T-cell (primary cell): ENCODE measurements at regions not wholly inside any gene's neighbourhood (a gene's known extent, or its start where the extent isn't known, plus 50 kb on each side); places are given as distances from the start of the nearest gene placed in this dataset.
"Not testable (repeated sequence)": the region's sequence is repeated elsewhere in the genome, so short reads cannot be mapped to it uniquely, and the experiment has no call there.

Source experiments
- ATAC-seq, 4 experiments: fragments of 200-7000 bp in 3 of 4; fragments of 150-1000 bp in 1 of 4; cut with Tn5 transposase; replicated peaks in 1 of 4; 1 replicate in 3 of 4; 2 replicates in 1 of 4; pipeline ENCODE4 v1.10.0; 2021; ENCODE audit warnings: moderate library complexity in 3 of 4, mild to moderate bottlenecking in 2 of 4, moderate number of reproducible peaks in 1 of 4
- CTCF ChIA-PET, 2 donors: fragments of 300-600 bp; sonication (Branson Sonifier 250); formaldehyde crosslinking; loops; one replicate each; lab custom pipeline; 2022; ENCODE audit warnings: antibody characterized with exemption in 2 of 2; lab: Charles Lee
- POLR2A ChIA-PET, 2 donors: fragments of 300-600 bp; sonication (Branson Sonifier 250); formaldehyde crosslinking; loops; one replicate each; lab custom pipeline; 2022; ENCODE audit warnings: antibody characterized with exemption in 2 of 2; lab: Charles Lee
- DNase-seq, 35 experiments: peaks; one replicate each; pipeline versions ENCODE4 v3.0.0 to v3.0.0-alpha.2; 2013 to 2023
- H3K27ac ChIP-seq: one replicate; pipeline ENCODE4 v1.5.1; 2013; ENCODE audit warnings: low read length
- H3K27me3 ChIP-seq, 2 experiments: replicated peaks in 1 of 2; 1 replicate in 1 of 2; 2 replicates in 1 of 2; pipeline versions ENCODE4 v1.6.1 to v1.7.0; 2013; ENCODE audit warnings: low read length in 1 of 2, mixed read lengths in 1 of 2; ENCODE audit not compliant: control insufficient read depth in 2 of 2, insufficient read depth in 2 of 2; ENCODE audit errors: extremely low read depth in 1 of 2
- H3K36me3 ChIP-seq, 2 donors: 1 replicate in 1 of 2; 2 replicates in 1 of 2; pipeline versions ENCODE4 v1.6.1 to v1.7.0; 2013; ENCODE audit warnings: low read length in 1 of 2; ENCODE audit not compliant: control insufficient read depth in 2 of 2, insufficient read depth in 1 of 2; ENCODE audit errors: extremely low read depth in 1 of 2
- H3K4me1 ChIP-seq, 2 experiments: 1 replicate in 1 of 2; 2 replicates in 1 of 2; pipeline versions ENCODE4 v1.6.1 to v1.7.0; 2013; ENCODE audit warnings: low read length in 2 of 2, mixed read lengths in 1 of 2; ENCODE audit not compliant: insufficient read depth in 2 of 2, control insufficient read depth in 1 of 2; ENCODE audit errors: extremely low read depth in 1 of 2
- H3K4me3 ChIP-seq, 2 donors: 1 replicate in 1 of 2; 2 replicates in 1 of 2; pipeline versions ENCODE4 v1.5.1 to v1.7.0; 2013; ENCODE audit warnings: mild to moderate bottlenecking in 2 of 2, low read length in 1 of 2, moderate library complexity in 1 of 2; ENCODE audit not compliant: control insufficient read depth in 1 of 2; ENCODE audit errors: extremely low read depth in 1 of 2
- H3K9me3 ChIP-seq: 2 replicates; pipeline ENCODE4 v1.7.0; 2013
- H3K27ac Mint-ChIP-seq, 2 donors: one replicate each; pipeline ENCODE4 v1.8.0; 2020 to 2021; ENCODE audit warnings: mild to moderate bottlenecking in 2 of 2, mixed read lengths in 2 of 2
- H3K27me3 Mint-ChIP-seq, 2 donors: one replicate each; pipeline ENCODE4 v1.8.0; 2021 to 2022; ENCODE audit warnings: mixed read lengths in 2 of 2
- H3K36me3 Mint-ChIP-seq: one replicate; pipeline ENCODE4 v1.8.0; 2021; ENCODE audit warnings: mixed read lengths
- H3K4me1 Mint-ChIP-seq, 3 donors: one replicate each; pipeline ENCODE4 v1.8.0; 2020 to 2022; ENCODE audit warnings: mixed read lengths in 3 of 3, mild to moderate bottlenecking in 1 of 3
- H3K4me3 Mint-ChIP-seq, 3 donors: one replicate each; pipeline ENCODE4 v1.8.0; 2020 to 2022; ENCODE audit warnings: mild to moderate bottlenecking in 3 of 3, mixed read lengths in 3 of 3, moderate library complexity in 3 of 3
- H3K9me3 Mint-ChIP-seq, 3 donors: one replicate each; pipeline ENCODE4 v1.8.0; 2020 to 2022; ENCODE audit warnings: mixed read lengths in 3 of 3
- WGBS: methylation state at CpG from one replicate; pipeline ENCODE4 v1.1.5; 2013; ENCODE audit warnings: missing lambda C conversion rate; ENCODE audit not compliant: insufficient coverage; 5-methylcytosine and 5-hydroxymethylcytosine counted together

GRCh38 chr18:29855637-29856036, 1186.9 kb downstream of the DSC3 start:
- Mint-ChIP-seq H3K27me3 (no peaks in the 10 kb centered on the region), H3K27ac (no peak overlapping the region), H3K36me3 (no peaks in the 10 kb centered on the region), H3K9me3 (peaks cover 4 to 25% (median 21%) of the 10 kb centered on the region in 3 donors), H3K4me1 (no peaks in the 10 kb centered on the region), H3K4me3 (no peak overlapping the region)
- H3K27me3 ChIP-seq = no peaks in the 10 kb centered on the region
- no peaks in the 10 kb centered on the region for H3K4me1 ChIP-seq
- H3K27ac ChIP-seq = no peak overlapping the region
- DNase-seq = no peak
- H3K4me3 ChIP-seq = no peak overlapping the region
- H3K9me3 ChIP-seq = no peaks in the 10 kb centered on the region
- ChIA-PET CTCF (no interaction called here), POLR2A (no interaction called here)
- no CpG with 5 or more reads among the region's 1 CpG for WGBS
- H3K36me3 ChIP-seq = no peaks in the 10 kb centered on the region
- no peak for ATAC-seq

- CTCF ChIA-PET = no interaction called here
- POLR2A ChIA-PET = no interaction called here
- Mint-ChIP-seq H3K9me3 (peaks cover 0 to 18% (median 11%) of the 10 kb centered on the region in 3 donors), H3K4me3 (no peak overlapping the region), H3K27me3 (no peaks in the 10 kb centered on the region), H3K27ac (no peak overlapping the region), H3K4me1 (no peaks in the 10 kb centered on the region), H3K36me3 (no peaks in the 10 kb centered on the region)
- DNase-seq (no peak), ATAC-seq (no peak)
- H3K4me3 ChIP-seq = no peak overlapping the region
- H3K4me1 ChIP-seq = no peaks in the 10 kb centered on the region
- H3K9me3 ChIP-seq = no peaks in the 10 kb centered on the region
- H3K27ac ChIP-seq = no peak overlapping the region
- H3K36me3 ChIP-seq = no peaks in the 10 kb centered on the region
- H3K27me3 ChIP-seq = no peaks in the 10 kb centered on the region
Measured at GRCh38 chr18:29853126-29853525, 1189.4 kb downstream of the DSC3 start.

DNA sequence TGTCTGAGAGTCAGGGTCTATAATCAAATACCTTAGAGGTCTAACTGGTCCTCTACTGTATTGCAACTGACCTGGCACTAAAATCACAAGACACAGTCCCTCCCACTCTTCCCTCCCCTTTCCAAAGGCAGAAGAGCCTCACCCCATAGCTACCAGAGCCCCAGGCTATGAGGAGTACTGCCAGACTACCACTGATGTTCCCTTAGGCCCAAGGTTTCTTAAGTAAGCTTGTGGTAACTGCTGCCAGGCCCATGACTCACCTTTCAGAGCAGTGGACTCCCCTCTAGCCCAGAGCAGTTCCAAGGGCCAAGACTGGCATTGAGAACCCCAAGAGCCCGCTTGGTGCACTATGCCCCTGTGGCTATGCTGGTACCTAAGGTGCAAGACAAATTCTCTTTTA, 1193.4 kb downstream of the DSC3 start:
- H3K4me3 Mint-ChIP-seq = no peak overlapping the region
- DNase-seq (no peak), ATAC-seq (no peak)
- CTCF ChIA-PET = no interaction called here
- H3K4me1 Mint-ChIP-seq = no peaks in the 10 kb centered on the region
- no peak overlapping the region for H3K27ac Mint-ChIP-seq
- no peaks in the 10 kb centered on the region for H3K36me3 Mint-ChIP-seq
- Histone ChIP-seq H3K9me3 (no peaks in the 10 kb centered on the region), H3K27ac (no peak overlapping the region), H3K36me3 (no peaks in the 10 kb centered on the region), H3K4me1 (no peaks in the 10 kb centered on the region), H3K4me3 (no peak overlapping the region), H3K27me3 (no peaks in the 10 kb centered on the region)
- POLR2A ChIA-PET = no interaction called here
- WGBS = no CpG with 5 or more reads among the region's 1 CpG
- H3K27me3 Mint-ChIP-seq = no peaks in the 10 kb centered on the region
- H3K9me3 Mint-ChIP-seq = peaks cover 7 to 26% (median 16%) of the 10 kb centered on the region in 3 donors

DNA sequence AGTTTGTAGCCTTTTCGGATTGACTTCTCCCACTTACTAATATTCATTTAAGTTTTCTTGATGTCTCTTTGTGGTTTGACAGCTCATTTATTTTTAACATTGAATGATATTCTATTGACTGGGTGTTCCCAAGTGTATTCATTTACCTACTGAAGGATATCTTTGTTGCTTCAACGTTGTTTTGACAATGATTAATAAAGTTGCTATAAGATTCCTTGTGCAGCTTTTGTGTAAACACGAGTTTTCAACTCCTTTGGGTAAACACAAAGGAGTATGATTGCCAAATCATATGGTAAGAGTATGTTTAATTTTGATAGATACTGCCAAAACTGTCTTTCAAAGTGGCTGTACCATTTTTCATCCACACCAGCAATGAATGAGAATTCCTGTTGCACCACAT, 1200.9 kb downstream of the DSC3 start:
- no peaks in the 10 kb centered on the region for H3K36me3 Mint-ChIP-seq
- ChIA-PET POLR2A (no interaction called here), CTCF (no interaction called here)
- no peak overlapping the region for H3K27ac Mint-ChIP-seq
- Histone ChIP-seq H3K27me3 (no peaks in the 10 kb centered on the region), H3K4me3 (no peak overlapping the region), H3K4me1 (no peaks in the 10 kb centered on the region), H3K9me3 (no peaks in the 10 kb centered on the region), H3K27ac (no peak overlapping the region), H3K36me3 (no peaks in the 10 kb centered on the region)
- WGBS = no CpG with 5 or more reads among the region's 3 CpGs
- ATAC-seq (no peak), DNase-seq (no peak)
- no peaks in the 10 kb centered on the region for H3K4me1 Mint-ChIP-seq
- H3K4me3 Mint-ChIP-seq = no peak overlapping the region
- no peaks in the 10 kb centered on the region for H3K27me3 Mint-ChIP-seq
- H3K9me3 Mint-ChIP-seq = peaks cover 8 to 31% (median 21%) of the 10 kb centered on the region in 3 donors

- Mint-ChIP-seq H3K4me1 (no peaks in the 10 kb centered on the region), H3K27me3 (no peaks in the 10 kb centered on the region), H3K27ac (no peak overlapping the region), H3K36me3 (no peaks in the 10 kb centered on the region), H3K9me3 (peaks cover 8 to 29% (median 19%) of the 10 kb centered on the region in 3 donors), H3K4me3 (no peak overlapping the region)
- Histone ChIP-seq H3K9me3 (no peaks in the 10 kb centered on the region), H3K27me3 (no peaks in the 10 kb centered on the region), H3K27ac (no peak overlapping the region), H3K4me1 (no peaks in the 10 kb centered on the region), H3K36me3 (no peaks in the 10 kb centered on the region), H3K4me3 (no peak overlapping the region)
- POLR2A ChIA-PET = no interaction called here
- CTCF ChIA-PET = no interaction called here
- no peak for DNase-seq
- no peak for ATAC-seq
Measured at GRCh38 chr18:29840089-29840488, 1202.5 kb downstream of the DSC3 start.

GRCh38 chr18:29838961-29839360, 1203.6 kb downstream of the DSC3 start:
- H3K9me3 Mint-ChIP-seq = peaks cover 13 to 33% (median 21%) of the 10 kb centered on the region in 3 donors
- H3K27ac Mint-ChIP-seq, H3K36me3 Mint-ChIP-seq, ATAC-seq, H3K4me1 Mint-ChIP-seq, H3K36me3 ChIP-seq, CTCF ChIA-PET, DNase-seq, POLR2A ChIA-PET, H3K27me3 Mint-ChIP-seq, H3K27ac ChIP-seq, H3K4me3 ChIP-seq, H3K4me1 ChIP-seq, H3K27me3 ChIP-seq, H3K9me3 ChIP-seq, H3K4me3 Mint-ChIP-seq: not testable (repeated sequence)
- 84% methylated on average over 7 of the region's 12 CpGs for WGBS

DNA sequence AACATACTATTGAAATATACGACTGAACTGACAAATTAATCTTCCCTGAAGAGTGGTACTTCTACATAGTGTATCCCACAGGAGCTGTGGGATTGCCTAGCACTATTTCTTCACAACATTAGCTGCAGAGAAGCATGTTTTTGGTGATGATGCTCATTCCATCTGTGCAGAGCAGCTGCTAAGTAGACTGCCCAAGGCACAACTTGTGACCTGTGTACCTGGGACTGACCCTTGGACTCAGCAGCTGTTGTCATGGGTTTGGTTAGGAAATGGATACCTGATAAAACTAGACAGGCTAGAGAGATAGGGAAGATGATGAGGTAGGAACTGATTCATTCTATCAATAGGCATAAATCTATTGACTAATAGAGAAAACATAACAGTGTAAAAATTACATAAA, 1204.0 kb downstream of the DSC3 start:
- H3K4me3 ChIP-seq = no peak overlapping the region
- no peak overlapping the region for H3K27ac ChIP-seq
- H3K4me1 ChIP-seq = no peaks in the 10 kb centered on the region
- Mint-ChIP-seq H3K36me3 (no peaks in the 10 kb centered on the region), H3K4me1 (no peaks in the 10 kb centered on the region), H3K9me3 (peaks cover 14 to 34% (median 21%) of the 10 kb centered on the region in 3 donors), H3K4me3 (no peak overlapping the region), H3K27ac (no peak overlapping the region), H3K27me3 (no peaks in the 10 kb centered on the region)
- DNase-seq (no peak), ATAC-seq (no peak)
- WGBS = no CpG with 5 or more reads among the region's 1 CpG
- no peaks in the 10 kb centered on the region for H3K9me3 ChIP-seq
- no peaks in the 10 kb centered on the region for H3K27me3 ChIP-seq
- H3K36me3 ChIP-seq = no peaks in the 10 kb centered on the region
- ChIA-PET POLR2A (no interaction called here), CTCF (no interaction called here)
